Left ventricle myocardium inferior (tissue), 1 donor: ENCODE measurements at regions not wholly inside any gene's neighbourhood (a gene's known extent, or its start where the extent isn't known, plus 50 kb on each side); places are given as distances from the start of the nearest gene placed in this dataset.
"Not testable (repeated sequence)": the region's sequence is repeated elsewhere in the genome, so short reads cannot be mapped to it uniquely, and the experiment has no call there.

Experiments
- DNase-seq: peaks from one replicate; pipeline ENCODE4 v3.0.0-alpha.2; 2020
- H3K27ac ChIP-seq: fragments of 200-600 bp; replicated peaks from 2 replicates; pipeline ENCODE4 v1.8.0; 2021
- H3K27me3 ChIP-seq: fragments of 200-600 bp; 2 replicates; pipeline ENCODE4 v1.8.0; 2021; ENCODE audit warnings: low read depth
- H3K36me3 ChIP-seq: fragments of 200-600 bp; 2 replicates; pipeline ENCODE4 v1.8.0; 2021
- H3K4me1 ChIP-seq: fragments of 200-600 bp; 2 replicates; pipeline ENCODE4 v1.8.0; 2021
- H3K4me3 ChIP-seq: fragments of 200-600 bp; 2 replicates; pipeline ENCODE4 v1.8.0; 2021; ENCODE audit warnings: mild to moderate bottlenecking, moderate library complexity
- H3K9me3 ChIP-seq: fragments of 200-600 bp; replicated peaks from 2 replicates; pipeline ENCODE4 v1.8.0; 2021
- CTCF ChIP-seq: fragments of 200-600 bp; IDR thresholded peaks from 2 replicates; pipeline ENCODE4 v1.8.0; 2021; ENCODE audit warnings: antibody characterized with exemption, mild to moderate bottlenecking, borderline replicate concordance
- intact Hi-C: fragments of 100-400 bp; cut with micrococcal nuclease; formaldehyde crosslinking; loops from one replicate; pipeline ENCODE4 v1.11.0; 2022
- donor health status: DM: no; HTN: yes; CAD: no; lungs with severe emphysema.

GRCh38 chrX:1027680-1028079 is 184.8 kb downstream of the CRLF2 start:
- no peaks in the 10 kb centered on the region for H3K27me3 ChIP-seq
- no peaks in the 10 kb centered on the region for H3K4me1 ChIP-seq
- no peak for TF ChIP-seq CTCF
- H3K4me3 ChIP-seq: no peak overlapping the region
- no peak for DNase-seq
- H3K9me3 ChIP-seq: peaks cover 26% of the 10 kb centered on the region
- no peak overlapping the region for H3K27ac ChIP-seq
- intact Hi-C loops: no loop called here
- no peaks in the 10 kb centered on the region for H3K36me3 ChIP-seq

- TF ChIP-seq CTCF: no peak
- intact Hi-C loops: no loop called here
- Histone ChIP-seq H3K4me1 (no peaks in the 10 kb centered on the region), H3K27ac (no peak overlapping the region), H3K36me3 (no peaks in the 10 kb centered on the region), H3K27me3 (no peaks in the 10 kb centered on the region), H3K9me3 (peaks cover 27% of the 10 kb centered on the region), H3K4me3 (no peak overlapping the region)
- DNase-seq: no peak
These were observed 185.3 kb downstream of the CRLF2 start for GRCh38 chrX:1027133-1027532.

- no peak overlapping the region for H3K27ac ChIP-seq
- no peaks in the 10 kb centered on the region for H3K27me3 ChIP-seq
- no peak for DNase-seq
- no peaks in the 10 kb centered on the region for H3K36me3 ChIP-seq
- H3K9me3 ChIP-seq: peaks cover 32% of the 10 kb centered on the region
- no peak for TF ChIP-seq CTCF
- intact Hi-C loops: no loop called here
- no peak overlapping the region for H3K4me3 ChIP-seq
- H3K4me1 ChIP-seq: no peaks in the 10 kb centered on the region
These were observed 186.0 kb downstream of the CRLF2 start for GRCh38 chrX:1026263-1027015.

DNA sequence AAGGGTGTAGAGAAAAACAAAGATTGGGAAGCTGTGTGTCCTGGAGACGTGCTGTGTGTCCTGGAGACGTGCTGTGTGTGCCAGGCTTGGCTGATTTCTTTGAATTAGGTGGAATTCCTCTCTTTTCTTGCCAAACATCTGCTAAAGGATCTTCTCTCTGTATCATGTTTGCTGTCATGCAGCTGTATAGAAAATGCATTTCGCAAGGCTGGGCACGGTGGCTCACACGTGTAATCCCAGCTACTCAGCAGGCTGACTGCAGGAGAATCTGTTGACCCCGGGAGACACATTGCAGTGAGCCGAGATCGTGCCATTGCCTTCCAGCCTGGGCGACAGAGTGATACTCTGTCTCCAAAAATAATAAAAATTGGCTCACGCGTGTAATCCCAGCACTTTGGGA is 187.0 kb downstream of the CRLF2 start:
- DNase-seq: no peak
- no peak overlapping the region for H3K4me3 ChIP-seq
- intact Hi-C loops: no loop called here

DNA sequence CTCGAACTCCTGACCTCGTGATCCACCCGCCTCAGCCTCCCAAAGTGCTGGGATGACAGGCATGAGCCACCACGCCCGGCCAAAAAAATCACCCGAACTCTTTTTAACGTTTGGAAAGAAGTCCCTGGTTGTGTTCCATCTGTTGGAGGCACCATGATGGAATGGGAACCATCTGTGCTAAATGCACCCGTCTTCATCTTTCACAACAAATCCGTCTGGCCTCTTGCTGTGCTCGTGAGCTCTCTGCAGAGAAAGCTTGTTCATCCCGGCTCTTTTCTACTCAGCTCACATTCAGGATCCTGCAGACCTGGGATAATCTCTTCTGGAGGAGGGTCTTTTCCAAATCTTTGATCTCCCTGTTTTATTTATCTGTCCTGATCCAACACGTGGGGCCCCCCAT is 188.8 kb downstream of the CRLF2 start:
- no peaks in the 10 kb centered on the region for H3K4me1 ChIP-seq
- intact Hi-C loops: no loop called here
- peaks cover 46% of the 10 kb centered on the region for H3K9me3 ChIP-seq
- no peak for DNase-seq
- H3K36me3 ChIP-seq: no peaks in the 10 kb centered on the region
- H3K27ac ChIP-seq: no peak overlapping the region
- TF ChIP-seq CTCF: no peak
- no peaks in the 10 kb centered on the region for H3K27me3 ChIP-seq
- H3K4me3 ChIP-seq: no peak overlapping the region

More for the DNA sequence above, 187.0 kb downstream of the CRLF2 start:
- no peaks in the 10 kb centered on the region for H3K36me3 ChIP-seq
- no peaks in the 10 kb centered on the region for H3K4me1 ChIP-seq
- no peak overlapping the region for H3K27ac ChIP-seq
- H3K9me3 ChIP-seq: peaks cover 42% of the 10 kb centered on the region
- no peaks in the 10 kb centered on the region for H3K27me3 ChIP-seq
- TF ChIP-seq CTCF: no peak

DNA sequence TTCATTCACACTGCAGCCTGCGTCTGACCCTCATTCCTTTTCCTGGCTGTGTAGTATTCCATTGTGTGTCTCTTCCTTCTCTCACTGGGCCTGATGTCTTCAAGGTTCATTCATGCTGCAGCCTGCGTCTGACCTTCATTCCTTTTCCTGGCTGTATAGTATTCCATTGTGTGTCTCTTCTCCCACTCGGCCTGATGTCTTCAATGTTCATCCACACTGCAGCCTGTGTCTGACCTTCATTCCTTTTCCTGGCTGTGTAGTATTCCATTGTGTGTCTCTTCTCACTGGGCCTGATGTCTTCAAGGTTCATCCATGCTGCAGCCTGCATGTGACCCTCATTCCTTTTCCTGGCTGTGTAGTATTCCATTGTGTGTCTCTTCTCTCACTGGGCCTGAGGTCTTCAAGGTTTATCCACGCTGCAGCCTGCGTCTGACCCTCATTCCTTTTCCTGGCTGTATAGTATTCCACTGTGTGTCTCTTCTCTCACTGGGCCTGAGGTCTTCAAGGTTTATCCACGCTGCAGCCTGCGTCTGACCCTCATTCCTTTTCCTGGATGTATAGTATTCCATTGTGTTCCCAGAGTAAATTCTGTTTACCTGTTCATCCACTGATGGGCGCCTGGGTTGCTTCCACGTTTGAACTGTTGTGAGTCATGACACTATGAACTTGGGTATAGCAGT is 191.0 kb downstream of the CRLF2 start:
- peaks cover 52% of the 10 kb centered on the region for H3K9me3 ChIP-seq
- H3K4me3 ChIP-seq, DNase-seq, H3K27ac ChIP-seq, H3K4me1 ChIP-seq, H3K36me3 ChIP-seq, intact Hi-C loops, H3K27me3 ChIP-seq: not testable (repeated sequence)
